SJSA1 (cell line): ENCODE measurements at regions not wholly inside any gene's neighbourhood (a gene's known extent, or its start where the extent isn't known, plus 50 kb on each side); places are given as distances from the start of the nearest gene placed in this dataset.
"Not testable (repeated sequence)": the region's sequence is repeated elsewhere in the genome, so short reads cannot be mapped to it uniquely, and the experiment has no call there.

Experiments
- DNase-seq, 2 experiments: peaks; one replicate each; pipeline ENCODE4 v3.0.0-alpha.2; 2015 to 2020; ENCODE audit warnings: low spot score in 2 of 2, low read depth in 1 of 2
- H3K27ac ChIP-seq: fragments of 250-450 bp; sonication (Bioruptor Pico); 2 replicates; pipeline ENCODE4 v1.5.1; 2020; ENCODE audit warnings: mild to moderate bottlenecking, moderate library complexity
- H3K27me3 ChIP-seq: fragments of 250-450 bp; sonication (Bioruptor Pico); replicated peaks from 2 replicates; pipeline ENCODE4 v1.5.1; 2020; ENCODE audit warnings: mild to moderate bottlenecking, moderate library complexity
- H3K36me3 ChIP-seq: fragments of 250-450 bp; sonication (Bioruptor Pico); 2 replicates; pipeline ENCODE4 v1.5.1; 2020; ENCODE audit warnings: mild to moderate bottlenecking
- H3K4me1 ChIP-seq: fragments of 250-450 bp; sonication (Bioruptor Pico); replicated peaks from 2 replicates; pipeline ENCODE4 v1.6.1; 2021; ENCODE audit warnings: mild to moderate bottlenecking
- H3K4me3 ChIP-seq: fragments of 250-450 bp; sonication (Bioruptor Pico); 2 replicates; pipeline ENCODE4 v1.5.1; 2020; ENCODE audit warnings: mild to moderate bottlenecking
- H3K9me3 ChIP-seq: fragments of 250-450 bp; sonication (Bioruptor Pico); replicated peaks from 2 replicates; pipeline ENCODE4 v1.5.1; 2020; ENCODE audit warnings: mild to moderate bottlenecking

GRCh38 chr12:42030588-42030987, 114.1 kb downstream of the GXYLT1 start:
- DNase-seq = no peak
- no peaks in the 10 kb centered on the region for H3K36me3 ChIP-seq
- no peaks in the 10 kb centered on the region for H3K9me3 ChIP-seq
- H3K4me1 ChIP-seq = no peaks in the 10 kb centered on the region
- H3K27ac ChIP-seq = no peak overlapping the region
- peaks cover 2% of the 10 kb centered on the region; the same call in 1 of the 2 replicates for H3K27me3 ChIP-seq
- no peak overlapping the region for H3K4me3 ChIP-seq

GRCh38 chr12:42027546-42027945, 117.1 kb downstream of the GXYLT1 start:
- no peak overlapping the region for H3K4me3 ChIP-seq
- H3K36me3 ChIP-seq = no peaks in the 10 kb centered on the region
- H3K9me3 ChIP-seq = no peaks in the 10 kb centered on the region
- 0 out of 2 replicates have a peak, but pooled peaks cover 4% of the 10 kb centered on the region for H3K4me1 ChIP-seq
- no peak for DNase-seq
- peaks cover 5% of the 10 kb centered on the region; the same call in 1 of the 2 replicates for H3K27me3 ChIP-seq
- no peak overlapping the region for H3K27ac ChIP-seq

- H3K4me3 ChIP-seq = no peak overlapping the region
- no peaks in the 10 kb centered on the region for H3K9me3 ChIP-seq
- H3K27ac ChIP-seq = no peak overlapping the region
- 0 out of 2 replicates have a peak, but pooled peaks cover 4% of the 10 kb centered on the region for H3K4me1 ChIP-seq
- no peaks in the 10 kb centered on the region for H3K36me3 ChIP-seq
- H3K27me3 ChIP-seq = 0 out of 2 replicates have a peak, but pooled peaks cover 2% of the 10 kb centered on the region
- no peak for DNase-seq
Measured at GRCh38 chr12:42024495-42024830, 120.2 kb downstream of the GXYLT1 start.

GRCh38 chr12:42023733-42024494, 120.8 kb downstream of the GXYLT1 start:
- Histone ChIP-seq H3K4me1 (0 out of 2 replicates have a peak, but pooled peaks cover 4% of the 10 kb centered on the region), H3K27ac (no peak overlapping the region), H3K27me3 (0 out of 2 replicates have a peak, but pooled peaks cover 2% of the 10 kb centered on the region), H3K36me3 (no peaks in the 10 kb centered on the region), H3K9me3 (no peaks in the 10 kb centered on the region), H3K4me3 (peak overlapping the region; percentile 4; the same call in 1 of the 2 replicates)
- DNase-seq = peak; percentile 63 to 67

- H3K36me3 ChIP-seq, H3K4me3 ChIP-seq, H3K27ac ChIP-seq, H3K4me1 ChIP-seq, H3K9me3 ChIP-seq, DNase-seq, H3K27me3 ChIP-seq: not testable (repeated sequence)
Measured at GRCh38 chr12:42021937-42022336, 122.7 kb downstream of the GXYLT1 start.

- Histone ChIP-seq H3K27me3 (0 out of 2 replicates have a peak, but pooled peaks cover 2% of the 10 kb centered on the region), H3K4me3 (no peak overlapping the region), H3K4me1 (0 out of 2 replicates have a peak, but pooled peaks cover 4% of the 10 kb centered on the region), H3K36me3 (no peaks in the 10 kb centered on the region), H3K9me3 (no peaks in the 10 kb centered on the region), H3K27ac (no peak overlapping the region)
- no peak for DNase-seq
Measured at GRCh38 chr12:42021469-42021868, 123.2 kb downstream of the GXYLT1 start.

GRCh38 chr12:42020226-42020625, 124.4 kb downstream of the GXYLT1 start:
- Histone ChIP-seq H3K4me1 (0 out of 2 replicates have a peak, but pooled peaks cover 4% of the 10 kb centered on the region), H3K36me3 (no peaks in the 10 kb centered on the region), H3K9me3 (no peaks in the 10 kb centered on the region), H3K27me3 (0 out of 2 replicates have a peak, but pooled peaks cover 2% of the 10 kb centered on the region), H3K4me3 (no peak overlapping the region), H3K27ac (no peak overlapping the region)
- no peak for DNase-seq

- Histone ChIP-seq H3K36me3 (no peaks in the 10 kb centered on the region), H3K4me1 (0 out of 2 replicates have a peak, but pooled peaks cover 4% of the 10 kb centered on the region), H3K27ac (no peak overlapping the region), H3K27me3 (0 out of 2 replicates have a peak, but pooled peaks cover 2% of the 10 kb centered on the region), H3K4me3 (no peak overlapping the region), H3K9me3 (no peaks in the 10 kb centered on the region)
- no peak for DNase-seq
Measured at GRCh38 chr12:42019746-42020145, 124.9 kb downstream of the GXYLT1 start.

- H3K36me3 ChIP-seq = no peaks in the 10 kb centered on the region
- no peak overlapping the region for H3K27ac ChIP-seq
- no peak for DNase-seq
- no peaks in the 10 kb centered on the region for H3K9me3 ChIP-seq
- no peaks in the 10 kb centered on the region for H3K4me1 ChIP-seq
- H3K27me3 ChIP-seq = no peaks in the 10 kb centered on the region
- H3K4me3 ChIP-seq = no peak overlapping the region
Measured at GRCh38 chr12:42017051-42017450, 127.6 kb downstream of the GXYLT1 start.

- DNase-seq = no peak
- H3K4me1 ChIP-seq = no peaks in the 10 kb centered on the region
- H3K9me3 ChIP-seq = no peaks in the 10 kb centered on the region
- H3K27ac ChIP-seq = no peak overlapping the region
- H3K4me3 ChIP-seq = no peak overlapping the region
- no peaks in the 10 kb centered on the region for H3K36me3 ChIP-seq
- H3K27me3 ChIP-seq = no peaks in the 10 kb centered on the region
Measured at GRCh38 chr12:42015051-42015461, 129.6 kb downstream of the GXYLT1 start.

GRCh38 chr12:42012501-42012900, 132.2 kb downstream of the GXYLT1 start:
- H3K27ac ChIP-seq, H3K36me3 ChIP-seq, H3K9me3 ChIP-seq, H3K4me3 ChIP-seq, H3K4me1 ChIP-seq, H3K27me3 ChIP-seq, DNase-seq: not testable (repeated sequence)

GRCh38 chr12:42010715-42011114, 134.0 kb downstream of the GXYLT1 start:
- no peaks in the 10 kb centered on the region for H3K27me3 ChIP-seq
- no peak overlapping the region for H3K27ac ChIP-seq
- H3K9me3 ChIP-seq = no peaks in the 10 kb centered on the region
- no peaks in the 10 kb centered on the region for H3K4me1 ChIP-seq
- no peak overlapping the region for H3K4me3 ChIP-seq
- H3K36me3 ChIP-seq = no peaks in the 10 kb centered on the region
- no peak for DNase-seq

GRCh38 chr12:42010257-42010656, 134.4 kb downstream of the GXYLT1 start:
- Histone ChIP-seq H3K4me1 (no peaks in the 10 kb centered on the region), H3K4me3 (no peak overlapping the region), H3K27ac (no peak overlapping the region), H3K27me3 (no peaks in the 10 kb centered on the region), H3K9me3 (no peaks in the 10 kb centered on the region), H3K36me3 (no peaks in the 10 kb centered on the region)
- DNase-seq = no peak

- no peak for DNase-seq
- no peak overlapping the region for H3K4me3 ChIP-seq
- H3K36me3 ChIP-seq = no peaks in the 10 kb centered on the region
- no peaks in the 10 kb centered on the region for H3K9me3 ChIP-seq
- H3K4me1 ChIP-seq = no peaks in the 10 kb centered on the region
- H3K27me3 ChIP-seq = no peaks in the 10 kb centered on the region
- H3K27ac ChIP-seq = no peak overlapping the region
Measured at GRCh38 chr12:42008996-42009395, 135.7 kb downstream of the GXYLT1 start.
